Heart left ventricle (tissue), 16 donors: ENCODE measurements at regions not wholly inside any gene's neighbourhood (a gene's known extent, or its start where the extent isn't known, plus 50 kb on each side); places are given as distances from the start of the nearest gene placed in this dataset.
A peak's percentile ranks its signal among the peaks of the same experiment; 100 is the strongest.
"Not testable (repeated sequence)": the region's sequence is repeated elsewhere in the genome, so short reads cannot be mapped to it uniquely, and the experiment has no call there.

Experiments used
- ATAC-seq, 4 donors: fragments of 200-7000 bp; cut with Tn5 transposase; one replicate each; pipeline ENCODE4 v1.9.1; 2020 to 2022; ENCODE audit warnings: moderate library complexity in 4 of 4, mild to moderate bottlenecking in 3 of 4, moderate number of reproducible peaks in 1 of 4
- DNase-seq, 5 donors: peaks; one replicate each; pipeline ENCODE4 v3.0.0-alpha.2; 2020
- H3K27ac ChIP-seq, 12 donors: fragments of 200-600 bp; sonication (generic) in 4 of 12; one replicate each; pipeline versions ENCODE4 v1.5.0 to v1.8.0; 2016 to 2022; ENCODE audit warnings: mild to moderate bottlenecking in 2 of 12
- H3K27me3 ChIP-seq, 9 donors: fragments of 200-600 bp; sonication (generic) in 2 of 9; one replicate each; pipeline versions ENCODE4 v1.5.1 to v1.8.0; 2016 to 2022; ENCODE audit warnings: mild to moderate bottlenecking in 3 of 9
- H3K36me3 ChIP-seq, 9 donors: fragments of 200-600 bp; sonication (generic) in 2 of 9; one replicate each; pipeline versions ENCODE4 v1.5.0 to v1.8.0; 2018 to 2022; ENCODE audit warnings: mild to moderate bottlenecking in 2 of 9
- H3K4me1 ChIP-seq, 12 donors: fragments of 200-600 bp; sonication (generic) in 4 of 12; one replicate each; pipeline versions ENCODE4 v1.5.0 to v1.8.0; 2016 to 2022; ENCODE audit warnings: mild to moderate bottlenecking in 3 of 12
- H3K4me3 ChIP-seq, 12 donors: fragments of 200-600 bp; sonication (generic) in 4 of 12; one replicate each; pipeline versions ENCODE4 v1.5.0 to v1.8.0; 2017 to 2022; ENCODE audit warnings: mild to moderate bottlenecking in 9 of 12, moderate library complexity in 4 of 12
- H3K9me3 ChIP-seq, 12 donors: fragments of 200-600 bp; sonication (generic) in 4 of 12; one replicate each; pipeline versions ENCODE4 v1.5.0 to v1.8.0; 2016 to 2022; ENCODE audit warnings: mild to moderate bottlenecking in 1 of 12
- POLR2A ChIP-seq, 2 donors: fragments of 450-650 bp; IDR thresholded peaks; one replicate each; pipeline ENCODE4 v1.6.1; 2017; ENCODE audit warnings: antibody characterized with exemption in 2 of 2, mild to moderate bottlenecking in 2 of 2, moderate library complexity in 2 of 2
- WGBS, 4 donors: extraction: QIAGEN DNeasy Blood & Tissue Kit in 2 of 4; methylation state at CpG; one replicate each; pipeline versions ENCODE4 v1.1.5 to v1.1.7; 2013 to 2018; 5-methylcytosine and 5-hydroxymethylcytosine counted together
- intact Hi-C, 10 donors: fragments of 100-400 bp; cut with DNase I; formaldehyde crosslinking; loops; one replicate each; pipeline versions ENCODE4 v1.11.1 to v1.14.2; 2022
- TF ChIP-seq, protein P1 (sequence below), 12 donors: fragments of 200-600 bp; sonication (generic) in 4 of 12; IDR thresholded peaks; one replicate each; pipeline versions ENCODE4 v1.5.0 to v1.8.0; 2018 to 2022; ENCODE audit warnings: antibody characterized with exemption in 12 of 12, mild to moderate bottlenecking in 5 of 12
- donor health status: ischemic (EF 13 %, LVEDD 7.1; RV severe dilation, severe dysfunction).
- donor health status: healthy with polysubstance abuse.
- donor health status: DM: no; HTN: yes; CAD: no.
- donor health status: DM: no; HTN: no; CAD: no.
- donor health status: ischemic (EF 25% LVEDD 6.9; RV normal size, moderate dysfunction).
- donor health status: ischemic (EF 25% LVEDD 5.7; RV mildly dilated, moderate dysfunction).
- donor health status: healthy.
- donor health status: DM: yes; HTN: yes; CAD: no.
- donor health status: ischemic (EF 35%, LVEDD 5.7; RV mildly dilated, moderate dysfunction).
- donor health status: nonischemic (EF 11% LVEDD 7.7; RV severe dilation, severe dysfunction).
- donor health status: DM: yes; HTN: yes; CAD: no.
- donor health status: PGD.
- donor health status: ischemic (EF 29% LVEDD 5.4; RV normal size, mild dysfunction).
- donor health status: nonischemic (EF 23%, LVEDD 6.1; RV moderate dilation, normal function).

DNA sequence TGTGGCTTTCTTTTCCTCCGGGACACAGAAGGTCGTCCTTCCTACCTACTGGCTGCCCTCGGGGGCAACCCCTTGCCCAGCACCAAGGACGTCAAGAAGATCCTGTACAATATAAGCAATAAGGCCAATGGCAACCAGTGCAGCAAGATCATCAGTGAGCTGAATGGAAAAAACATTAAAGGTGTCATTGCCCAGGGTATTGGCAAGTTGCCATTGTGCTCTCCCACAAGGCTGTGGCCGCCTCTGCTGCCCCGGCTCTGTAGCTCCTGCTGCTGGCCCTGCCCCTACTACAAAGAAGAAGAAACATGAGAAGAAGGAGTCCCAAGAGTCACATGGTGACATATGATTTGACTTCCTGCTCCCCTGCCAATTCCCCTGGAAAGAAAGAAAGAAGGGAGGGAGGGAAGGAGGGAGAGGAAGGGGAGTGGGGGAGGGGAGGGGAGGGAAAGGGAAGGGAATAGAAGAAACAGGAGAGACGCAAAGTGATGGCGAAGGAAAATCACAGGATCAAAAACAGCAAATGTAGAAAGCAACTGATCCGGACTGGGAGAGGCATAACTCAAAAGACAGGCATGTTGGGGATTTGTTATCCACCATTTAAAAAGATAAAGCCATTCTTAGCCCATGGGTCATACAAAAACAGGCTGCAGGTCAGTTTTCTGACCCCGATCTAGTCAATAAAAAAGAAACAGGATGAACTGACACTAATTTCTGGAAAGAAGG, 61.3 kb upstream of the RESF1 start:
- Histone ChIP-seq H3K9me3 (peaks cover 0 to 21% (median 0%) of the 10 kb centered on the region in 12 donors), H3K36me3 (no peaks in the 10 kb centered on the region), H3K4me3 (peak overlapping the region in 1 of 12 donors; percentile 19), H3K27me3 (no peaks in the 10 kb centered on the region), H3K4me1 (peaks cover 0 to 38% (median 9%) of the 10 kb centered on the region in 12 donors), H3K27ac (peak overlapping the region in 9 of 12 donors; percentile 17 to 94 (median 40))
- DNase-seq: peak; percentile 34 to 72 (median 53)
- intact Hi-C loops: no loop called here
- ATAC-seq: peak; percentile 61 to 84 (median 72)
- 35 to 49% (median 38%) methylated on average over 10 of the region's 10 CpGs for WGBS, 4 donors
- no peak for TF ChIP-seq POLR2A (IDR thresholded peaks at IDR 0.05)
- TF ChIP-seq, protein P1, sequence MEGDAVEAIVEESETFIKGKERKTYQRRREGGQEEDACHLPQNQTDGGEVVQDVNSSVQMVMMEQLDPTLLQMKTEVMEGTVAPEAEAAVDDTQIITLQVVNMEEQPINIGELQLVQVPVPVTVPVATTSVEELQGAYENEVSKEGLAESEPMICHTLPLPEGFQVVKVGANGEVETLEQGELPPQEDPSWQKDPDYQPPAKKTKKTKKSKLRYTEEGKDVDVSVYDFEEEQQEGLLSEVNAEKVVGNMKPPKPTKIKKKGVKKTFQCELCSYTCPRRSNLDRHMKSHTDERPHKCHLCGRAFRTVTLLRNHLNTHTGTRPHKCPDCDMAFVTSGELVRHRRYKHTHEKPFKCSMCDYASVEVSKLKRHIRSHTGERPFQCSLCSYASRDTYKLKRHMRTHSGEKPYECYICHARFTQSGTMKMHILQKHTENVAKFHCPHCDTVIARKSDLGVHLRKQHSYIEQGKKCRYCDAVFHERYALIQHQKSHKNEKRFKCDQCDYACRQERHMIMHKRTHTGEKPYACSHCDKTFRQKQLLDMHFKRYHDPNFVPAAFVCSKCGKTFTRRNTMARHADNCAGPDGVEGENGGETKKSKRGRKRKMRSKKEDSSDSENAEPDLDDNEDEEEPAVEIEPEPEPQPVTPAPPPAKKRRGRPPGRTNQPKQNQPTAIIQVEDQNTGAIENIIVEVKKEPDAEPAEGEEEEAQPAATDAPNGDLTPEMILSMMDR (IDR thresholded peaks at IDR 0.05): no peak

DNA sequence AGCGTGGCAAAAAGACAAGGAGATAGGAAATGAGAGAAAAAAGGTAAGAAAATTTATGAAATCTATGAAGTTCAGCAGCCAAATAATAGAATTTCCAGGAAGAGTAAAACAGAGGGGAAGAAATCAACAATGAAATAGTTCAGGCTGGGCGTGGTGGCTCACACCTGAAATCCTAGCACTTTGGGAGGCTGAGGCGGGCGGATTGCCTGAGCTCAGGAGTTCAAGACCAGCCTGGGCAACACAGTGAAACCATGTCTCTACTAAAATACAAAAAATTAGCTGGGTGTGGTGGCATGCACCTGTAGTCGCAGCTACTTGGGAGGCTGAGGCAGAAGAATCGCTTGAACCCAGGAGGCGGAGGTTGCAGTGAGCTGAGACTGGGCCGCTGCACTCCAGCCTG, 62.1 kb upstream of the RESF1 start:
- H3K27me3 ChIP-seq, H3K4me3 ChIP-seq, intact Hi-C loops, ATAC-seq, DNase-seq, H3K36me3 ChIP-seq: not testable (repeated sequence)
- peaks cover 0 to 38% (median 9%) of the 10 kb centered on the region in 12 donors for H3K4me1 ChIP-seq
- H3K27ac ChIP-seq: peak overlapping the region in 7 of 12 donors; percentile 18 to 94 (median 41)
- peaks cover 0 to 21% (median 0%) of the 10 kb centered on the region in 12 donors for H3K9me3 ChIP-seq
- 90 to 91% (median 90%) methylated on average over 8 of the region's 8 CpGs for WGBS, 4 donors

DNA sequence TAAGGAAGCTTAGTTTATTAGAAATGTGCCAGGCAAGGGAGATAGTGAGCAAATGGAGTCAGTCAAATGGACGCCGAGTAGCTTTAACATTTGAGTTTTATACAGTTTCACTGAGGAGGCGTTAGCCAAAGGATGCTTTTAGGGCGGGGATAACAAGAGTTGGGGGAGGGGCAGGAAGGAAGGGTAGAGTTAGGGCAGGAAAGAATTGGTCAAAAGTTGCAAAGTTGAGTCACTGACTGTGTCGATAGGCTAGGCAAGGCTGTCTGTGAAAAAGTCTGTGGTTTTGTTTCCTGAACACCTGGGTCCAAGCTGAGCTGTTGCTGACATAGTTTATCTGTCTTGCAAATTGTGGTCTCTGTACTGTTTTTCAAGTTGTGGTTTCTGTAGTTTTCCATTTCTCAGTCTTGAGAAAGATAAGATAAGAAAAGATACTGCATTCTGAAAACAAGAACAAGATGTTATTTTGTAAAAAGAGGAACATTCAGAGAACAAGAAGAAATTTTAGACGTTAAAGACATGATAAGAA, 62.6 kb upstream of the RESF1 start:
- peaks cover 0 to 21% (median 0%) of the 10 kb centered on the region in 12 donors for H3K9me3 ChIP-seq
- H3K4me1 ChIP-seq: peaks cover 0 to 38% (median 9%) of the 10 kb centered on the region in 12 donors
- DNase-seq (peak in 2 of 5 donors; percentile 40 to 46), ATAC-seq (peak; percentile 42 to 87 (median 81))
- no peaks in the 10 kb centered on the region for H3K27me3 ChIP-seq
- H3K27ac ChIP-seq: peak overlapping the region in 8 of 12 donors; percentile 25 to 94 (median 44)
- H3K4me3 ChIP-seq: no peak overlapping the region
- TF ChIP-seq POLR2A (IDR thresholded peaks at IDR 0.05): no peak
- TF ChIP-seq, protein P1 (IDR thresholded peaks at IDR 0.05): no peak
- WGBS, 4 donors: 39 to 41% (median 40%) methylated on average over 6 of the region's 6 CpGs
- intact Hi-C loops: no loop called here
- H3K36me3 ChIP-seq: no peaks in the 10 kb centered on the region

DNA sequence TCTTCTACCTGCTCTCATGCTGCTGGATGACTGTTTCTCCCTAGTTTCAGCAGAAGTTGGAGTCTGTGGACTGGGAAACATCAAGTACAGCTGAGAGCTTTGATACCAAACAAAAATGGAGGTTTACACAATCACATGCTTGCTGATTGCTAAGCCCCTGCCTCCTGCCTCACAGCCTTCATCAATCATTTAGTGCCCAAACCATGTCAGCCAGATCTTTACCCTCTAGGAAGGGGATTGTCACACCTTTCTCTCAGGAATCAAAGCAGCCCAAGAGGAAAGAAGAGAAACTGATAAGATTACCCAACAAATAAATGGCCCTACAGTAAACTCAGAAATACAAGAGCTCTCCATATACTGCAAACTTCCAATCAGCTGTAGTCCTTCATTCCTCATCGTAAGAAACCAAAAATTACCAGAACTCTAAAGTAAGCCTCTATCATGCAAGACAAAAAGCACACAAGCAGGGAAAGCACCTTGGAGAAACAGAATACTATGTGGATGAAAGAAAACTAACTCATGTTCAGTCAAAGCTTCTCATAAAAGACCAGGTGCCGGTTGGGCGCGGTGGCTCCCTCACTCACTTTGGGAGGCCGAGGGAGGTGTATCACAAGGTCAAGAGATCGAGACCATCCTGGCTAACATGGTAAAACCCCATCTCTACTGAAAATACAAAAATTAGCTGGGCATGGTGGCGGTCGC, 63.6 kb upstream of the RESF1 start:
- DNase-seq (no peak), ATAC-seq (no peak)
- Histone ChIP-seq H3K27me3 (no peaks in the 10 kb centered on the region), H3K4me1 (peaks cover 0 to 46% (median 9%) of the 10 kb centered on the region in 12 donors), H3K9me3 (peaks cover 0 to 21% (median 0%) of the 10 kb centered on the region in 12 donors), H3K27ac (peak overlapping the region in 7 of 12 donors; percentile 2 to 94 (median 45)), H3K4me3 (no peak overlapping the region), H3K36me3 (no peaks in the 10 kb centered on the region)
- TF ChIP-seq, protein P1 (IDR thresholded peaks at IDR 0.05): no peak
- no peak for TF ChIP-seq POLR2A (IDR thresholded peaks at IDR 0.05)
- intact Hi-C loops: no loop called here
- WGBS, 4 donors: 94 to 96% (median 95%) methylated on average over 8 of the region's 8 CpGs
